ENCODE measurements at regions not wholly inside any gene's neighbourhood (a gene's known extent, or its start where the extent isn't known, plus 50 kb on each side); places are given as distances from the start of the nearest gene placed in this dataset.
"Not testable (repeated sequence)": the region's sequence is repeated elsewhere in the genome, so short reads cannot be mapped to it uniquely, and the experiment has no call there.

DNA sequence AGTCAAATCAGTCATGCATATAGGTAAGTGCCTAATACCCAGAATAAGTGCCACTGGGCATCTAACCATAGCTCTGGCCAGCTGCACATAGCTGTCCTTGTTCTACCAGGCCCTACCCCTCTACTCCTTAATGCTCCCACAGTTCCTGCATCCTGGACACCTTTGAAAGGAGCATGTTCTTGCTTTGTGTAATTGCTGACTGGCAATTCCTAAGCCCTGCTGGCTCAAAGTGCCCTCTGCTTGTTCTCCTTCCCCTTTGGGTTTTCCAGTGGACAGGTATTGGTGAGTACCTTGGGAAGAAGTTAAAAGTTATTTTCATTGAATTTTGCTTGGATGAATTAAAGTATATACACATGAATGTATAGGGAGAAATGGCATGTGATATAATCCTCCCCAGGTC is 516.4 kb downstream of the ETNK1 start:
- DNase-seq (no peak), ATAC-seq (no peak)
- no peak overlapping the region for H3K4me3 ChIP-seq (ENCODE audit: low read length)
- Mint-ChIP-seq H3K27ac (no peak overlapping the region), H3K4me1 (no peaks in the 10 kb centered on the region), H3K36me3 (peaks cover 8% of the 10 kb centered on the region), H3K9me3 (peaks cover 16 to 27% of the 10 kb centered on the region in 2 donors), H3K27me3 (ENCODE audit: low read depth in 2 of 2) (no peaks in the 10 kb centered on the region), H3K4me3 (no peak overlapping the region)
- H3K27ac ChIP-seq (ENCODE audit: low read length): no peak overlapping the region
- H3K36me3 ChIP-seq (ENCODE audit: control insufficient read depth, insufficient read depth, low read length): no peaks in the 10 kb centered on the region
- H3K27me3 ChIP-seq (ENCODE audit: control insufficient read depth, insufficient read depth, low read length): no peaks in the 10 kb centered on the region
- H3K9me3 ChIP-seq (ENCODE audit: control insufficient read depth, insufficient read depth, low read length): peaks cover 6% of the 10 kb centered on the region
- no peaks in the 10 kb centered on the region for H3K4me1 ChIP-seq (ENCODE audit: control insufficient read depth, insufficient read depth, low read length)
- intact Hi-C loops (cut with micrococcal nuclease): no loop called here
- TF ChIP-seq, protein P1, sequence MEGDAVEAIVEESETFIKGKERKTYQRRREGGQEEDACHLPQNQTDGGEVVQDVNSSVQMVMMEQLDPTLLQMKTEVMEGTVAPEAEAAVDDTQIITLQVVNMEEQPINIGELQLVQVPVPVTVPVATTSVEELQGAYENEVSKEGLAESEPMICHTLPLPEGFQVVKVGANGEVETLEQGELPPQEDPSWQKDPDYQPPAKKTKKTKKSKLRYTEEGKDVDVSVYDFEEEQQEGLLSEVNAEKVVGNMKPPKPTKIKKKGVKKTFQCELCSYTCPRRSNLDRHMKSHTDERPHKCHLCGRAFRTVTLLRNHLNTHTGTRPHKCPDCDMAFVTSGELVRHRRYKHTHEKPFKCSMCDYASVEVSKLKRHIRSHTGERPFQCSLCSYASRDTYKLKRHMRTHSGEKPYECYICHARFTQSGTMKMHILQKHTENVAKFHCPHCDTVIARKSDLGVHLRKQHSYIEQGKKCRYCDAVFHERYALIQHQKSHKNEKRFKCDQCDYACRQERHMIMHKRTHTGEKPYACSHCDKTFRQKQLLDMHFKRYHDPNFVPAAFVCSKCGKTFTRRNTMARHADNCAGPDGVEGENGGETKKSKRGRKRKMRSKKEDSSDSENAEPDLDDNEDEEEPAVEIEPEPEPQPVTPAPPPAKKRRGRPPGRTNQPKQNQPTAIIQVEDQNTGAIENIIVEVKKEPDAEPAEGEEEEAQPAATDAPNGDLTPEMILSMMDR (IDR thresholded peaks at IDR 0.05): no peak

DNA sequence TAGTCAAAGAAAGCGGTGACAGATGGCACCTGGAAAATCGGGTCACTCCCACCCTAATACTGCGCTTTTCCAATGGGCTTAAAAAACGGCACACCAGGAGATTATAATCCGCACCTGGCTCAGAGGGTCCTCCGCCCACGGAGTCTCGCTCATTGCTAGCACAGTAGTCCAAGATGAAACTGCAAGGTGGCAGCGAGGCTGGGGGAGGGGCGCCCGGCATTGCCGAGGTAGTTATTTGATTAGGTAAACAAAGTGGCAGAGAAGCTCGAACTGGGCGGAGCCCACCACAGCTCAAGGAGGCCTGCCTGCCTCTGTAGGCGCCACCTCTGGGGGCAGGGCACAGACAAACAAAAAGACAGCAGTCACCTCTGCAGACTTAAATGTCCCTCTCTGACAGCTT is 521.1 kb downstream of the ETNK1 start:
- H3K4me1 ChIP-seq (ENCODE audit: control insufficient read depth, insufficient read depth, low read length); DNase-seq; H3K4me3 Mint-ChIP-seq; intact Hi-C loops (cut with micrococcal nuclease); H3K36me3 ChIP-seq (ENCODE audit: control insufficient read depth, insufficient read depth, low read length); H3K27ac ChIP-seq (ENCODE audit: low read length); H3K27me3 Mint-ChIP-seq (ENCODE audit: low read depth in 2 of 2); H3K4me1 Mint-ChIP-seq; H3K4me3 ChIP-seq (ENCODE audit: low read length); H3K27me3 ChIP-seq (ENCODE audit: control insufficient read depth, insufficient read depth, low read length); H3K9me3 ChIP-seq (ENCODE audit: control insufficient read depth, insufficient read depth, low read length); H3K27ac Mint-ChIP-seq; H3K36me3 Mint-ChIP-seq; ATAC-seq: not testable (repeated sequence)
- H3K9me3 Mint-ChIP-seq: peaks cover 15 to 25% of the 10 kb centered on the region in 2 donors
- WGBS (ENCODE audit: insufficient coverage): 95% methylated on average over 15 of the region's 15 CpGs

DNA sequence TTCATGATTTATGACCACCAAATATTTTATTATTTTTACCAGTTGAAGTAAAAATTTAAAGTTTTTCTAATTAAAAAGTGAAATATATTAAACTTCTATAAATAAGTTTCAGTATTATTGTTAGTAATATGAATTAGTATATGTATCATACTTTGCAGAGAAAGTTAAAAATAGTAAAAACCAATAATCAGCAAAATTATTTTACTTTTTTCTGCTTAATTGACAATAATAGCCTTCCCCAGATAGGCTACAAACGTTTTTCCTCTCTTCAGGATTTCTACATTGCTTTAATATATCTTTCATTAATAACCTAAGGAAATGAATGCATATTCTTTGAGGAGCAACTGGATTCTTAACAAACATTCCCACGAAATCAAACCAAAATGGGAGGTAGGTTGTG is 543.5 kb downstream of the ETNK1 start:
- no peak for ATAC-seq
- Mint-ChIP-seq H3K4me1 (no peaks in the 10 kb centered on the region), H3K27me3 (ENCODE audit: low read depth in 2 of 2) (no peaks in the 10 kb centered on the region), H3K4me3 (no peak overlapping the region), H3K9me3 (peaks cover 8 to 15% of the 10 kb centered on the region in 2 donors), H3K36me3 (no peaks in the 10 kb centered on the region), H3K27ac (no peak overlapping the region)
- TF ChIP-seq, protein P1 (IDR thresholded peaks at IDR 0.05): no peak
- WGBS (ENCODE audit: insufficient coverage): no CpG with 5 or more reads among the region's 2 CpGs
- H3K4me3 ChIP-seq (ENCODE audit: low read length): no peak overlapping the region
- no peak overlapping the region for H3K27ac ChIP-seq (ENCODE audit: low read length)
- no peaks in the 10 kb centered on the region for H3K9me3 ChIP-seq (ENCODE audit: control insufficient read depth, insufficient read depth, low read length)
- no peak for DNase-seq
- no peaks in the 10 kb centered on the region for H3K27me3 ChIP-seq (ENCODE audit: control insufficient read depth, insufficient read depth, low read length)
- H3K4me1 ChIP-seq (ENCODE audit: control insufficient read depth, insufficient read depth, low read length): no peaks in the 10 kb centered on the region
- intact Hi-C loops (cut with micrococcal nuclease): no loop called here
- H3K36me3 ChIP-seq (ENCODE audit: control insufficient read depth, insufficient read depth, low read length): no peaks in the 10 kb centered on the region

DNA sequence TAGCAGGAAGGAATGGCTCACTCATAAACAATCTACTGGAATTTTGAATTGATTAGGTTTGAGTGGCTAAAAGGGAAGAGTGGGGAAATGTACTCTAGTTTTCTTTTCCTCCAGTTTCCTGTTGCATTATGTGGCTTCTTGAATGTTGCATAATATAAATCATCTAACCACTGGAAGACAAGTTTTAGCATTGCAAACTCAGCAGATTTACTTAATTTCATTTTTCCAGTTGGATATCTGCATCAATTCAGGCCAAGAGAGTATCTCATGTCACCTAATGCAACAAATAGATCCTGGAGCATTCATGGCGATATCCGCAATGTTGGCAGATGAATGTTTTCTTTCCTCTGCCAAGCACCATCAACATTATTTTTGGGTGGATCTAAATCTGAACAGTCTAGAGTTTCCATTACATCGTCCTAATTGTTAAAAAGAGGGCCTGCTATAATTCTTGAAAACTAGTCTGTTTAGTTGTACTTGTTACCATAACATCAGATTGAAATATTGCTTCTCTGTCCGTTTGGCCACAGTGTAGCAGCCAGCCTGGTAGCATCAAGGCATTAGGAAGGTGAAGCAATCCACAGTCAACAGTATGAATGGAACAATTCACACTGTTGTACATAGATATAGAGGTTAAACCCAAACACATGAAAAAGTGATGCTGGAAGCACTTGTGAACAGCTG is 544.2 kb downstream of the ETNK1 start:
- Mint-ChIP-seq H3K4me3 (no peak overlapping the region), H3K9me3 (peaks cover 9 to 17% of the 10 kb centered on the region in 2 donors), H3K27me3 (ENCODE audit: low read depth in 2 of 2) (no peaks in the 10 kb centered on the region), H3K4me1 (no peaks in the 10 kb centered on the region), H3K36me3 (no peaks in the 10 kb centered on the region), H3K27ac (no peak overlapping the region)
- TF ChIP-seq, protein P1 (IDR thresholded peaks at IDR 0.05): no peak
- DNase-seq (no peak), ATAC-seq (no peak)
- Histone ChIP-seq H3K27ac (ENCODE audit: low read length) (no peak overlapping the region), H3K36me3 (ENCODE audit: control insufficient read depth, insufficient read depth, low read length) (no peaks in the 10 kb centered on the region), H3K4me3 (ENCODE audit: low read length) (no peak overlapping the region), H3K27me3 (ENCODE audit: control insufficient read depth, insufficient read depth, low read length) (no peaks in the 10 kb centered on the region), H3K9me3 (ENCODE audit: control insufficient read depth, insufficient read depth, low read length) (no peaks in the 10 kb centered on the region), H3K4me1 (ENCODE audit: control insufficient read depth, insufficient read depth, low read length) (no peaks in the 10 kb centered on the region)
- WGBS (ENCODE audit: insufficient coverage): 87% methylated on average over 4 of the region's 4 CpGs
- intact Hi-C loops (cut with micrococcal nuclease): no loop called here
